CD14-positive monocyte (primary cell): ENCODE measurements at regions not wholly inside any gene's neighbourhood (a gene's known extent, or its start where the extent isn't known, plus 50 kb on each side); places are given as distances from the start of the nearest gene placed in this dataset.

Experiments
- DNase-seq, 3 donors: peaks; one replicate each; pipeline ENCODE4 v3.0.0-alpha.2; 2011 to 2022
- H2AFZ ChIP-seq: 2 replicates; pipeline ENCODE4 v1.6.0; 2012; ENCODE audit warnings: mild to moderate bottlenecking, low read depth, low read length, inconsistent platforms; ENCODE audit not compliant: insufficient read depth, poor library complexity, severe bottlenecking
- H3K27ac ChIP-seq, 2 donors: 1 replicate in 1 of 2; 2 replicates in 1 of 2; pipeline ENCODE4 v1.5.1; 2012 to 2013; ENCODE audit warnings: low read length in 2 of 2, control low read depth in 1 of 2, inconsistent platforms in 1 of 2, low read depth in 1 of 2, mild to moderate bottlenecking in 1 of 2
- H3K27me3 ChIP-seq, 2 donors: one replicate each; pipeline versions ENCODE4 v1.6.0 to v1.6.1; 2011 to 2013; ENCODE audit warnings: low read length in 2 of 2; ENCODE audit not compliant: control insufficient read depth in 2 of 2, insufficient read depth in 2 of 2
- H3K36me3 ChIP-seq, 2 donors: replicated peaks in 1 of 2; 1 replicate in 1 of 2; 2 replicates in 1 of 2; pipeline versions ENCODE4 v1.5.1 to v1.6.1; 2012 to 2013; ENCODE audit warnings: low read length in 2 of 2, control low read depth in 1 of 2, inconsistent platforms in 1 of 2, mild to moderate bottlenecking in 1 of 2; ENCODE audit not compliant: insufficient read depth in 2 of 2, control insufficient read depth in 1 of 2
- H3K4me1 ChIP-seq, 2 donors: 1 replicate in 1 of 2; 2 replicates in 1 of 2; pipeline versions ENCODE4 v1.5.1 to v1.6.1; 2012 to 2013; ENCODE audit warnings: low read length in 2 of 2, control low read depth in 1 of 2, inconsistent platforms in 1 of 2, mild to moderate bottlenecking in 1 of 2, moderate library complexity in 1 of 2; ENCODE audit not compliant: insufficient read depth in 2 of 2, control insufficient read depth in 1 of 2
- H3K4me2 ChIP-seq: replicated peaks from 2 replicates; pipeline ENCODE3; 2012; ENCODE audit warnings: low read length, moderate library complexity, mild to moderate bottlenecking; ENCODE audit not compliant: poor library complexity, severe bottlenecking; ENCODE audit errors: extremely low read depth
- H3K4me3 ChIP-seq, 3 experiments: fragments of 200-600 bp in 1 of 3; sonication (generic) in 1 of 3; replicated peaks in 1 of 3; 1 replicate in 2 of 3; 2 replicates in 1 of 3; pipeline ENCODE4 v1.5.1; 2011 to 2013; ENCODE audit warnings: low read length in 3 of 3, mild to moderate bottlenecking in 3 of 3, control low read depth in 2 of 3, low read depth in 2 of 3, inconsistent platforms in 1 of 3, moderate library complexity in 1 of 3
- H3K79me2 ChIP-seq: 2 replicates; pipeline ENCODE4 v1.6.0; 2012; ENCODE audit warnings: mild to moderate bottlenecking, control low read depth, inconsistent platforms, low read length, moderate library complexity; ENCODE audit not compliant: insufficient read depth
- H3K9ac ChIP-seq: 2 replicates; pipeline ENCODE4 v1.6.0; 2017; ENCODE audit warnings: low read length, mild to moderate bottlenecking; ENCODE audit not compliant: insufficient read depth, poor library complexity, severe bottlenecking
- H3K9me3 ChIP-seq, 2 donors: replicated peaks in 1 of 2; 1 replicate in 1 of 2; 2 replicates in 1 of 2; pipeline versions ENCODE4 v1.5.1 to v1.6.1; 2012 to 2013; ENCODE audit warnings: low read length in 2 of 2, control low read depth in 1 of 2; ENCODE audit not compliant: control insufficient read depth in 1 of 2, insufficient read depth in 1 of 2
- H4K20me1 ChIP-seq: 2 replicates; pipeline ENCODE4 v1.6.0; 2012; ENCODE audit warnings: mild to moderate bottlenecking, low read length, control low read depth, moderate library complexity; ENCODE audit not compliant: insufficient read depth
- H3K27ac Mint-ChIP-seq, 7 donors: one replicate each; pipeline ENCODE4 v1.8.0; 2020; ENCODE audit warnings: mild to moderate bottlenecking in 7 of 7, mixed read lengths in 7 of 7, moderate library complexity in 6 of 7, inconsistent platforms in 2 of 7
- H3K27me3 Mint-ChIP-seq, 3 donors: one replicate each; pipeline ENCODE4 v1.8.0; 2021 to 2022; ENCODE audit warnings: low read depth in 3 of 3, mild to moderate bottlenecking in 3 of 3, mixed read lengths in 3 of 3, moderate library complexity in 3 of 3, inconsistent platforms in 1 of 3
- H3K36me3 Mint-ChIP-seq, 2 donors: one replicate each; pipeline ENCODE4 v1.8.0; 2020; ENCODE audit warnings: mixed read lengths in 2 of 2, inconsistent platforms in 1 of 2, mild to moderate bottlenecking in 1 of 2
- H3K4me1 Mint-ChIP-seq: one replicate; pipeline ENCODE4 v1.8.0; 2020; ENCODE audit warnings: mild to moderate bottlenecking, mixed read lengths
- H3K4me3 Mint-ChIP-seq, 2 donors: one replicate each; pipeline ENCODE4 v1.8.0; 2020; ENCODE audit warnings: mild to moderate bottlenecking in 2 of 2, mixed read lengths in 2 of 2, moderate library complexity in 1 of 2
- H3K9me3 Mint-ChIP-seq, 7 donors: one replicate each; pipeline ENCODE4 v1.8.0; 2020 to 2022; ENCODE audit warnings: mixed read lengths in 7 of 7, mild to moderate bottlenecking in 6 of 7, moderate library complexity in 6 of 7, inconsistent platforms in 2 of 7
- CTCF ChIP-seq: fragments of 200-600 bp; IDR thresholded peaks from one replicate; pipeline ENCODE4 v1.8.0; 2022; ENCODE audit warnings: antibody characterized with exemption, mild to moderate bottlenecking
- WGBS: methylation state at CpG from one replicate; pipeline ENCODE4 v1.1.5; 2013; ENCODE audit warnings: missing lambda C conversion rate; ENCODE audit not compliant: insufficient coverage; 5-methylcytosine and 5-hydroxymethylcytosine counted together
- intact Hi-C, 2 donors: fragments of 100-400 bp; cut with micrococcal nuclease; formaldehyde crosslinking; loops; one replicate each; pipeline versions ENCODE4 v1.15.0 to v1.15.1; 2023

- H3K36me3 Mint-ChIP-seq: no peaks in the 10 kb centered on the region
- no peak overlapping the region for H3K27ac Mint-ChIP-seq
- intact Hi-C loops: no loop called here
These were observed 64.1 kb upstream of the RCN1 start for GRCh38 chr11:32026766-32027165.

GRCh38 chr11:32024948-32025347 is 65.9 kb upstream of the RCN1 start:
- no CpG with 5 or more reads among the region's 2 CpGs for WGBS
- H3K4me1 ChIP-seq: peaks cover 0 to 7% of the 10 kb centered on the region in 2 donors
- no peak for DNase-seq
- peaks cover 0 to 5% (median 0%) of the 10 kb centered on the region in 7 donors for H3K9me3 Mint-ChIP-seq
- peaks cover 4 to 14% (median 6%) of the 10 kb centered on the region in 3 donors for H3K27me3 Mint-ChIP-seq
- H3K36me3 Mint-ChIP-seq: no peaks in the 10 kb centered on the region
- H3K9me3 ChIP-seq: no peaks in the 10 kb centered on the region
- H3K27ac ChIP-seq: no peak overlapping the region
- H3K4me3 ChIP-seq: no peak overlapping the region
- no peak overlapping the region for H3K4me3 Mint-ChIP-seq
- H3K4me2 ChIP-seq: no peak overlapping the region
- H3K36me3 ChIP-seq: no peaks in the 10 kb centered on the region
- no peak overlapping the region for H3K27ac Mint-ChIP-seq
- no peaks in the 10 kb centered on the region for H3K27me3 ChIP-seq
- intact Hi-C loops: no loop called here
- H3K4me1 Mint-ChIP-seq: peaks cover 8% of the 10 kb centered on the region
- no peak overlapping the region for H3K9ac ChIP-seq
- peak overlapping the region; percentile 29 for H2AFZ ChIP-seq
- H4K20me1 ChIP-seq: no peaks in the 10 kb centered on the region
- no peaks in the 10 kb centered on the region for H3K79me2 ChIP-seq
- TF ChIP-seq CTCF: no peak

More at GRCh38 chr11:32026766-32027165, 64.1 kb upstream of the RCN1 start:
- H3K4me1 ChIP-seq: peaks cover under 1 to 10% of the 10 kb centered on the region in 2 donors
- no peak overlapping the region for H3K4me2 ChIP-seq
- 100% methylated on average over 1 of the region's 2 CpGs for WGBS
- DNase-seq: no peak
- peaks cover 0 to 5% (median 0%) of the 10 kb centered on the region in 7 donors for H3K9me3 Mint-ChIP-seq
- TF ChIP-seq CTCF: no peak
- no peaks in the 10 kb centered on the region for H3K9me3 ChIP-seq
- H3K27me3 ChIP-seq: no peaks in the 10 kb centered on the region
- H3K27me3 Mint-ChIP-seq: peaks cover 4 to 14% (median 6%) of the 10 kb centered on the region in 3 donors
- H3K27ac ChIP-seq: no peak overlapping the region
- H2AFZ ChIP-seq: no peak overlapping the region
- H4K20me1 ChIP-seq: no peaks in the 10 kb centered on the region
- H3K4me1 Mint-ChIP-seq: peaks cover 8% of the 10 kb centered on the region
- no peaks in the 10 kb centered on the region for H3K36me3 ChIP-seq
- no peak overlapping the region for H3K4me3 ChIP-seq
- H3K9ac ChIP-seq: no peak overlapping the region
- no peaks in the 10 kb centered on the region for H3K79me2 ChIP-seq
- H3K4me3 Mint-ChIP-seq: no peak overlapping the region
